ENCODE measurements at regions not wholly inside any gene's neighbourhood (a gene's known extent, or its start where the extent isn't known, plus 50 kb on each side); places are given as distances from the start of the nearest gene placed in this dataset.

GRCh38 chr17:15883617-15884111 lies 61.3 kb upstream of the ADORA2B start:
- TF ChIP-seq EP300 (IDR thresholded peaks at IDR 0.05) (no peak), CTCF (IDR thresholded peaks at IDR 0.05) (no peak), POLR2A (IDR thresholded peaks at IDR 0.05) (no peak), POLR2AphosphoS5 (IDR thresholded peaks at IDR 0.05) (no peak)
- peak in 1 of 2 donors; percentile 32 for ATAC-seq (ENCODE audit: low FRiP score in 2 of 2)
- WGBS, 2 donors, result 79 to 86% methylated on average over 8 of the region's 8 CpGs

GRCh38 chr17:15884731-15885130 lies 60.2 kb upstream of the ADORA2B start:
- no peaks in the 10 kb centered on the region for H3K36me3 ChIP-seq
- H3K9me3 ChIP-seq, result no peaks in the 10 kb centered on the region
- ATAC-seq (ENCODE audit: low FRiP score in 2 of 2), result no peak
- WGBS, 2 donors, result 86 to 93% methylated on average over 4 of the region's 4 CpGs
- no peak overlapping the region for H3K4me3 ChIP-seq
- no peak for TF ChIP-seq CTCF (IDR thresholded peaks at IDR 0.05)
- TF ChIP-seq EP300 (IDR thresholded peaks at IDR 0.05), result no peak
- TF ChIP-seq POLR2A (IDR thresholded peaks at IDR 0.05), result no peak
- TF ChIP-seq POLR2AphosphoS5 (IDR thresholded peaks at IDR 0.05), result no peak
- peaks cover 0 to 10% (median 1%) of the 10 kb centered on the region in 4 donors for H3K4me1 ChIP-seq
- no peak for DNase-seq
- no peaks in the 10 kb centered on the region for H3K27me3 ChIP-seq
- H3K27ac ChIP-seq, result no peak overlapping the region

More at GRCh38 chr17:15883617-15884111, 61.3 kb upstream of the ADORA2B start:
- Histone ChIP-seq H3K27ac (no peak overlapping the region), H3K4me3 (no peak overlapping the region), H3K36me3 (no peaks in the 10 kb centered on the region), H3K27me3 (no peaks in the 10 kb centered on the region), H3K9me3 (no peaks in the 10 kb centered on the region), H3K4me1 (peaks cover 0 to 10% (median 1%) of the 10 kb centered on the region in 4 donors)
- DNase-seq, result no peak

- WGBS, 2 donors, result 87 to 96% methylated on average over 2 of the region's 2 CpGs
- H3K27me3 ChIP-seq, result no peaks in the 10 kb centered on the region
- H3K36me3 ChIP-seq, result no peaks in the 10 kb centered on the region
- peaks cover 0 to 10% (median 1%) of the 10 kb centered on the region in 4 donors for H3K4me1 ChIP-seq
- H3K27ac ChIP-seq, result no peak overlapping the region
- ATAC-seq (ENCODE audit: low FRiP score in 2 of 2), result no peak
- no peak for DNase-seq
- TF ChIP-seq POLR2AphosphoS5 (IDR thresholded peaks at IDR 0.05), result no peak
- no peak for TF ChIP-seq POLR2A (IDR thresholded peaks at IDR 0.05)
- no peak for TF ChIP-seq EP300 (IDR thresholded peaks at IDR 0.05)
- no peak for TF ChIP-seq CTCF (IDR thresholded peaks at IDR 0.05)
- no peak overlapping the region for H3K4me3 ChIP-seq
- H3K9me3 ChIP-seq, result no peaks in the 10 kb centered on the region
These were observed 59.2 kb upstream of the ADORA2B start for GRCh38 chr17:15885770-15886169.

- DNase-seq (no peak), ATAC-seq (ENCODE audit: low FRiP score in 2 of 2) (no peak)
- TF ChIP-seq POLR2A (IDR thresholded peaks at IDR 0.05) (no peak), POLR2AphosphoS5 (IDR thresholded peaks at IDR 0.05) (no peak), CTCF (IDR thresholded peaks at IDR 0.05) (no peak), EP300 (IDR thresholded peaks at IDR 0.05) (no peak)
- Histone ChIP-seq H3K4me1 (peaks cover 0 to 10% (median 1%) of the 10 kb centered on the region in 4 donors), H3K27ac (no peak overlapping the region), H3K36me3 (no peaks in the 10 kb centered on the region), H3K27me3 (no peaks in the 10 kb centered on the region), H3K4me3 (no peak overlapping the region), H3K9me3 (no peaks in the 10 kb centered on the region)
- 67 to 87% methylated on average over 3 to 8 of the region's 8 CpGs for WGBS, 2 donors
These were observed 58.7 kb upstream of the ADORA2B start for GRCh38 chr17:15886221-15886620.

GRCh38 chr17:15886804-15887203 lies 58.1 kb upstream of the ADORA2B start:
- WGBS, 2 donors, result 34 to 40% methylated on average over 2 to 7 of the region's 7 CpGs
- TF ChIP-seq POLR2A (IDR thresholded peaks at IDR 0.05), result no peak
- no peak for TF ChIP-seq EP300 (IDR thresholded peaks at IDR 0.05)
- TF ChIP-seq POLR2AphosphoS5 (IDR thresholded peaks at IDR 0.05), result no peak
- no peak for TF ChIP-seq CTCF (IDR thresholded peaks at IDR 0.05)
- ATAC-seq (ENCODE audit: low FRiP score in 2 of 2) (peak; percentile 28 to 34), DNase-seq (peak; percentile 45 to 51)
- H3K4me1 ChIP-seq, result peaks cover 0 to 10% (median 1%) of the 10 kb centered on the region in 4 donors
- no peaks in the 10 kb centered on the region for H3K27me3 ChIP-seq
- H3K4me3 ChIP-seq, result no peak overlapping the region
- no peaks in the 10 kb centered on the region for H3K9me3 ChIP-seq
- H3K36me3 ChIP-seq, result no peaks in the 10 kb centered on the region
- no peak overlapping the region for H3K27ac ChIP-seq

Measured in upper lobe of left lung (tissue), 6 donors.